OCI-LY7 (cell line): ENCODE measurements at regions not wholly inside any gene's neighbourhood (a gene's known extent, or its start where the extent isn't known, plus 50 kb on each side); places are given as distances from the start of the nearest gene placed in this dataset. TPM values are rescaled to one million over a fixed set of nuclear protein-coding genes. Genes with fewer than 3 reads are reported as not detected.

Experiments used
- BruUV-seq: library from RNA; stranded (reverse); fragments of 400-500 nt; replicated peaks from 2 replicates; lab custom pipeline; 2021; lab: Mats Ljungman, UMichigan
- CTCF ChIA-PET: fragments of 300-600 bp; sonication (Branson Sonifier 250); formaldehyde crosslinking; loops from one replicate; lab custom pipeline; 2022; ENCODE audit warnings: antibody characterized with exemption; ENCODE audit not compliant: unreplicated experiment; lab: Charles Lee
- POLR2A ChIA-PET: fragments of 300-600 bp; sonication (Branson Sonifier 250); formaldehyde crosslinking; loops from one replicate; lab custom pipeline; 2022; ENCODE audit warnings: antibody characterized with exemption; lab: Charles Lee
- DNase-seq: peaks from one replicate; pipeline ENCODE4 v3.0.0-alpha.2; 2015; ENCODE audit warnings: low spot score
- H2AFZ ChIP-seq: fragments of 200-600 bp; sonication (generic), shearing (Covaris generic); 2 replicates; pipeline ENCODE4 v1.6.1; 2014; ENCODE audit warnings: mild to moderate bottlenecking, antibody characterized with exemption, low read length, moderate library complexity
- H3K27ac ChIP-seq: fragments of 200-600 bp; sonication (generic); 2 replicates; pipeline ENCODE4 v1.5.1; 2014; ENCODE audit warnings: mixed run types, low read depth, mild to moderate bottlenecking, moderate library complexity, low read length, inconsistent platforms; ENCODE audit not compliant: poor library complexity, severe bottlenecking
- H3K36me3 ChIP-seq: fragments of 200-600 bp; sonication (generic); 2 replicates; pipeline ENCODE4 v1.6.1; 2014; ENCODE audit warnings: mild to moderate bottlenecking, antibody characterized with exemption, low read length, moderate library complexity, mixed read lengths; ENCODE audit not compliant: insufficient read depth
- H3K4me1 ChIP-seq: fragments of 200-600 bp; sonication (generic); 2 replicates; pipeline ENCODE4 v1.5.1; 2014; ENCODE audit warnings: mild to moderate bottlenecking, low read length; ENCODE audit not compliant: insufficient read depth, poor library complexity, severe bottlenecking
- H3K4me2 ChIP-seq: fragments of 200-600 bp; sonication (generic); 2 replicates; pipeline ENCODE4 v1.6.1; 2014; ENCODE audit warnings: mild to moderate bottlenecking, low read length
- H3K4me3 ChIP-seq: fragments of 200-600 bp; sonication (generic); 2 replicates; pipeline ENCODE4 v1.5.1; 2014; ENCODE audit warnings: mild to moderate bottlenecking, low read depth, low read length; ENCODE audit not compliant: poor library complexity, severe bottlenecking
- H3K79me2 ChIP-seq: fragments of 200-600 bp; sonication (generic); 2 replicates; pipeline ENCODE4 v1.6.1; 2016; ENCODE audit warnings: low read depth, mild to moderate bottlenecking, low read length, moderate library complexity, mixed read lengths; ENCODE audit not compliant: insufficient read depth
- H3K9me2 ChIP-seq: fragments of 200-600 bp; sonication (generic); 2 replicates; pipeline ENCODE4 v1.6.1; 2016; ENCODE audit warnings: mild to moderate bottlenecking, low read length, mixed read lengths; ENCODE audit not compliant: insufficient read depth
- H3K9me3 ChIP-seq: fragments of 200-600 bp; sonication (generic); 2 replicates; pipeline ENCODE4 v1.6.1; 2014; ENCODE audit warnings: mild to moderate bottlenecking, mixed run types, low read length, mixed read lengths
- H4K20me1 ChIP-seq: fragments of 200-600 bp; sonication (generic); 2 replicates; pipeline ENCODE4 v1.6.1; 2014; ENCODE audit warnings: mild to moderate bottlenecking, antibody characterized with exemption, low read length, moderate library complexity, mixed read lengths; ENCODE audit not compliant: insufficient read depth
- CTCF ChIP-seq: fragments of 200-600 bp; sonication (generic); conservative IDR thresholded peaks from 2 replicates; pipeline ENCODE4 v1.5.1; 2014; ENCODE audit warnings: mild to moderate bottlenecking, antibody characterized with exemption, low read length, moderate library complexity, mixed read lengths
- EZH2phosphoT487 ChIP-seq: fragments of 200-600 bp; sonication (generic); IDR thresholded peaks from 2 replicates; pipeline ENCODE4 v1.6.1; 2018; ENCODE audit warnings: low read depth, borderline replicate concordance, mild to moderate bottlenecking, mixed run types, antibody characterized with exemption, low read length, moderate library complexity, mixed read lengths
- intact Hi-C: fragments of 100-400 bp; cut with micrococcal nuclease; formaldehyde crosslinking; loops from one replicate; pipeline ENCODE4 v1.10.0; 2022; ENCODE audit not compliant: unreplicated experiment
- small RNA-seq: library from RNA; depleted of rRNA; stranded (forward); fragments of <200 nt; gene quantifications from one replicate; pipeline ENCODE3, GENCODE V24; 2014

- H4K20me1 ChIP-seq, result no peaks in the 10 kb centered on the region
- no TSS peak for BruUV-seq
- POLR2A ChIA-PET, result no interaction called here
- H3K79me2 ChIP-seq, result no peaks in the 10 kb centered on the region
- TF ChIP-seq EZH2phosphoT487 (no peak), CTCF (no peak)
- H3K4me3 ChIP-seq, result no peak overlapping the region
- DNase-seq, result no peak
- CTCF ChIA-PET, result no interaction called here
- no peak overlapping the region for H3K27ac ChIP-seq
- no peaks in the 10 kb centered on the region for H3K9me3 ChIP-seq
- intact Hi-C loops, result no loop called here
- no peaks in the 10 kb centered on the region for H3K36me3 ChIP-seq
- H3K4me1 ChIP-seq, result no peaks in the 10 kb centered on the region
- no peak overlapping the region for H3K4me2 ChIP-seq
- no peak overlapping the region for H2AFZ ChIP-seq
- H3K9me2 ChIP-seq, result no peaks in the 10 kb centered on the region
Measured at GRCh38 chrX:41973208-41973607, 49.9 kb upstream of the CASK start.

Small RNA genes in the stretch of these regions (small RNA-seq; reads per million reads assigned to genes)
- gene RNU6-1124P (not detected), gene RNU6-630P (not detected), gene Z92545.1 (not detected)
